Dendritic cell treated with granulocyte-macrophage colony-stimulating factor and Interleukin-4, amounts not matched to agents 40 ng/mL and 50 ng/mL, for 4 days (primary cell): ENCODE measurements at regions not wholly inside any gene's neighbourhood (a gene's known extent, or its start where the extent isn't known, plus 50 kb on each side); places are given as distances from the start of the nearest gene placed in this dataset.

ENCODE experiments used
- H3K27ac Mint-ChIP-seq: one replicate; pipeline ENCODE4 v1.8.0; 2022; ENCODE audit warnings: mild to moderate bottlenecking, mixed read lengths
- H3K27me3 Mint-ChIP-seq: one replicate; pipeline ENCODE4 v1.8.0; 2022; ENCODE audit warnings: mild to moderate bottlenecking, mixed read lengths
- H3K36me3 Mint-ChIP-seq: one replicate; pipeline ENCODE4 v1.8.0; 2022; ENCODE audit warnings: low read depth, mixed read lengths
- H3K4me1 Mint-ChIP-seq: one replicate; pipeline ENCODE4 v1.8.0; 2022; ENCODE audit warnings: low read depth, mixed read lengths
- H3K4me3 Mint-ChIP-seq: one replicate; pipeline ENCODE4 v1.8.0; 2022; ENCODE audit warnings: mild to moderate bottlenecking, moderate library complexity, mixed read lengths
- H3K9me3 Mint-ChIP-seq: one replicate; pipeline ENCODE4 v1.8.0; 2022; ENCODE audit warnings: mixed read lengths
- intact Hi-C: fragments of 100-400 bp; cut with micrococcal nuclease; formaldehyde crosslinking; loops from one replicate; pipeline ENCODE4 v1.15.0; 2022

GRCh38 chr18:46281185-46282176, 177.3 kb downstream of the HAUS1 start:
- no peak overlapping the region for H3K27ac Mint-ChIP-seq

GRCh38 chr18:46282177-46282570, 178.0 kb downstream of the HAUS1 start:
- Mint-ChIP-seq H3K4me1 (peaks cover 11% of the 10 kb centered on the region), H3K27me3 (no peaks in the 10 kb centered on the region), H3K9me3 (no peaks in the 10 kb centered on the region), H3K27ac (no peak overlapping the region), H3K4me3 (no peak overlapping the region), H3K36me3 (no peaks in the 10 kb centered on the region)
- intact Hi-C loops, result no loop called here

More at GRCh38 chr18:46281185-46282176, 177.3 kb downstream of the HAUS1 start:
- no peak overlapping the region for H3K4me3 Mint-ChIP-seq
- H3K4me1 Mint-ChIP-seq, result peaks cover 11% of the 10 kb centered on the region
- no peaks in the 10 kb centered on the region for H3K36me3 Mint-ChIP-seq
- no peaks in the 10 kb centered on the region for H3K9me3 Mint-ChIP-seq
- H3K27me3 Mint-ChIP-seq, result no peaks in the 10 kb centered on the region
- intact Hi-C loops, result loop anchor here (1.0 kb wide), 2 partner anchors 200 to 377 kb away; no protein-coding TSS in a partner anchor

- H3K4me3 Mint-ChIP-seq, result no peak overlapping the region
- no peak overlapping the region for H3K27ac Mint-ChIP-seq
- intact Hi-C loops, result no loop called here
- no peaks in the 10 kb centered on the region for H3K9me3 Mint-ChIP-seq
- H3K36me3 Mint-ChIP-seq, result no peaks in the 10 kb centered on the region
- peaks cover 11% of the 10 kb centered on the region for H3K4me1 Mint-ChIP-seq
- H3K27me3 Mint-ChIP-seq, result no peaks in the 10 kb centered on the region
Measured at GRCh38 chr18:46282646-46283045, 178.5 kb downstream of the HAUS1 start.

GRCh38 chr18:46283268-46283667, 179.1 kb downstream of the HAUS1 start:
- Mint-ChIP-seq H3K36me3 (no peaks in the 10 kb centered on the region), H3K4me3 (no peak overlapping the region), H3K4me1 (peaks cover 11% of the 10 kb centered on the region), H3K27ac (no peak overlapping the region), H3K9me3 (no peaks in the 10 kb centered on the region), H3K27me3 (no peaks in the 10 kb centered on the region)
- intact Hi-C loops, result no loop called here

GRCh38 chr18:46283895-46284295, 179.7 kb downstream of the HAUS1 start:
- Mint-ChIP-seq H3K27me3 (no peaks in the 10 kb centered on the region), H3K4me1 (peaks cover 11% of the 10 kb centered on the region), H3K4me3 (no peak overlapping the region), H3K9me3 (no peaks in the 10 kb centered on the region), H3K36me3 (no peaks in the 10 kb centered on the region), H3K27ac (no peak overlapping the region)
- intact Hi-C loops, result no loop called here

GRCh38 chr18:46289463-46289862, 185.3 kb downstream of the HAUS1 start:
- Mint-ChIP-seq H3K4me3 (no peak overlapping the region), H3K9me3 (no peaks in the 10 kb centered on the region), H3K36me3 (no peaks in the 10 kb centered on the region), H3K27ac (no peak overlapping the region), H3K27me3 (no peaks in the 10 kb centered on the region), H3K4me1 (peaks cover 19% of the 10 kb centered on the region)
- intact Hi-C loops, result no loop called here

GRCh38 chr18:46289931-46290330, 185.7 kb downstream of the HAUS1 start:
- no peaks in the 10 kb centered on the region for H3K27me3 Mint-ChIP-seq
- no peaks in the 10 kb centered on the region for H3K36me3 Mint-ChIP-seq
- H3K9me3 Mint-ChIP-seq, result no peaks in the 10 kb centered on the region
- H3K27ac Mint-ChIP-seq, result no peak overlapping the region
- H3K4me1 Mint-ChIP-seq, result peaks cover 19% of the 10 kb centered on the region
- intact Hi-C loops, result no loop called here
- H3K4me3 Mint-ChIP-seq, result no peak overlapping the region

GRCh38 chr18:46290440-46291020, 186.3 kb downstream of the HAUS1 start:
- no peaks in the 10 kb centered on the region for H3K27me3 Mint-ChIP-seq

GRCh38 chr18:46291149-46291548, 187.0 kb downstream of the HAUS1 start:
- Mint-ChIP-seq H3K4me1 (peaks cover 19% of the 10 kb centered on the region), H3K36me3 (no peaks in the 10 kb centered on the region), H3K9me3 (no peaks in the 10 kb centered on the region), H3K27me3 (no peaks in the 10 kb centered on the region), H3K4me3 (no peak overlapping the region), H3K27ac (no peak overlapping the region)
- intact Hi-C loops, result no loop called here

More at GRCh38 chr18:46290440-46291020, 186.3 kb downstream of the HAUS1 start:
- no peak overlapping the region for H3K27ac Mint-ChIP-seq
- H3K9me3 Mint-ChIP-seq, result no peaks in the 10 kb centered on the region
- intact Hi-C loops, result no loop called here
- H3K4me3 Mint-ChIP-seq, result no peak overlapping the region
- peaks cover 19% of the 10 kb centered on the region for H3K4me1 Mint-ChIP-seq
- no peaks in the 10 kb centered on the region for H3K36me3 Mint-ChIP-seq

- H3K4me1 Mint-ChIP-seq, result peaks cover 19% of the 10 kb centered on the region
- no peaks in the 10 kb centered on the region for H3K36me3 Mint-ChIP-seq
- H3K4me3 Mint-ChIP-seq, result no peak overlapping the region
- no peaks in the 10 kb centered on the region for H3K27me3 Mint-ChIP-seq
- intact Hi-C loops, result no loop called here
- no peak overlapping the region for H3K27ac Mint-ChIP-seq
- H3K9me3 Mint-ChIP-seq, result no peaks in the 10 kb centered on the region
Measured at GRCh38 chr18:46293742-46294181, 189.6 kb downstream of the HAUS1 start.

- no peak overlapping the region for H3K4me3 Mint-ChIP-seq
- peaks cover 19% of the 10 kb centered on the region for H3K4me1 Mint-ChIP-seq
- H3K27ac Mint-ChIP-seq, result no peak overlapping the region
- no peaks in the 10 kb centered on the region for H3K9me3 Mint-ChIP-seq
- intact Hi-C loops, result no loop called here
- no peaks in the 10 kb centered on the region for H3K27me3 Mint-ChIP-seq
- no peaks in the 10 kb centered on the region for H3K36me3 Mint-ChIP-seq
Measured at GRCh38 chr18:46294318-46294717, 190.1 kb downstream of the HAUS1 start.

- intact Hi-C loops, result no loop called here
- Mint-ChIP-seq H3K4me3 (no peak overlapping the region), H3K27me3 (no peaks in the 10 kb centered on the region), H3K9me3 (no peaks in the 10 kb centered on the region), H3K36me3 (no peaks in the 10 kb centered on the region), H3K27ac (no peak overlapping the region), H3K4me1 (peaks cover 19% of the 10 kb centered on the region)
Measured at GRCh38 chr18:46294751-46295150, 190.6 kb downstream of the HAUS1 start.

- Mint-ChIP-seq H3K36me3 (no peaks in the 10 kb centered on the region), H3K4me1 (peaks cover 18% of the 10 kb centered on the region), H3K4me3 (no peak overlapping the region), H3K9me3 (no peaks in the 10 kb centered on the region), H3K27me3 (no peaks in the 10 kb centered on the region), H3K27ac (no peak overlapping the region)
- intact Hi-C loops, result no loop called here
Measured at GRCh38 chr18:46295416-46295815, 191.2 kb downstream of the HAUS1 start.

- H3K4me1 Mint-ChIP-seq, result peaks cover 8% of the 10 kb centered on the region
- intact Hi-C loops, result no loop called here
- no peak overlapping the region for H3K27ac Mint-ChIP-seq
- H3K36me3 Mint-ChIP-seq, result no peaks in the 10 kb centered on the region
- peaks cover under 1% of the 10 kb centered on the region for H3K27me3 Mint-ChIP-seq
- H3K9me3 Mint-ChIP-seq, result no peaks in the 10 kb centered on the region
- no peak overlapping the region for H3K4me3 Mint-ChIP-seq
Measured at GRCh38 chr18:46296656-46297055, 192.5 kb downstream of the HAUS1 start.
